ENCODE measurements at regions not wholly inside any gene's neighbourhood (a gene's known extent, or its start where the extent isn't known, plus 50 kb on each side); places are given as distances from the start of the nearest gene placed in this dataset.

GRCh38 chr9:38240051-38240450, 152.5 kb upstream of the ALDH1B1 start:
- DNase-seq (ENCODE audit: extremely low read depth, low read depth) = no peak
- TF ChIP-seq CTCF (IDR thresholded peaks at IDR 0.05; ENCODE audit: low read depth, low read length, missing control alignments) = no peak
- no peak overlapping the region for H3K4me3 ChIP-seq (replicated peaks; ENCODE audit: low read depth, low read length)

- no peak for DNase-seq (ENCODE audit: extremely low read depth, low read depth)
- no peak for TF ChIP-seq CTCF (IDR thresholded peaks at IDR 0.05; ENCODE audit: low read depth, low read length, missing control alignments)
- no peak overlapping the region for H3K4me3 ChIP-seq (replicated peaks; ENCODE audit: low read depth, low read length)
These were observed 157.3 kb upstream of the ALDH1B1 start for GRCh38 chr9:38235244-38235643.

- no peak overlapping the region for H3K4me3 ChIP-seq (replicated peaks; ENCODE audit: low read depth, low read length)
- no peak for TF ChIP-seq CTCF (IDR thresholded peaks at IDR 0.05; ENCODE audit: low read depth, low read length, missing control alignments)
- no peak for DNase-seq (ENCODE audit: extremely low read depth, low read depth)
These were observed 157.9 kb upstream of the ALDH1B1 start for GRCh38 chr9:38234479-38235170.

- no peak overlapping the region for H3K4me3 ChIP-seq (replicated peaks; ENCODE audit: low read depth, low read length)
- no peak for TF ChIP-seq CTCF (IDR thresholded peaks at IDR 0.05; ENCODE audit: low read depth, low read length, missing control alignments)
- no peak for DNase-seq (ENCODE audit: extremely low read depth, low read depth)
These were observed 158.6 kb upstream of the ALDH1B1 start for GRCh38 chr9:38233796-38234355.

GRCh38 chr9:38233343-38233742, 159.2 kb upstream of the ALDH1B1 start:
- no peak overlapping the region for H3K4me3 ChIP-seq (replicated peaks; ENCODE audit: low read depth, low read length)
- TF ChIP-seq CTCF (IDR thresholded peaks at IDR 0.05; ENCODE audit: low read depth, low read length, missing control alignments) = no peak
- no peak for DNase-seq (ENCODE audit: extremely low read depth, low read depth)

- TF ChIP-seq CTCF (IDR thresholded peaks at IDR 0.05; ENCODE audit: low read depth, low read length, missing control alignments) = no peak
- no peak for DNase-seq (ENCODE audit: extremely low read depth, low read depth)
- no peak overlapping the region for H3K4me3 ChIP-seq (replicated peaks; ENCODE audit: low read depth, low read length)
These were observed 159.6 kb upstream of the ALDH1B1 start for GRCh38 chr9:38232895-38233294.
